ENCODE measurements at regions not wholly inside any gene's neighbourhood (a gene's known extent, or its start where the extent isn't known, plus 50 kb on each side); places are given as distances from the start of the nearest gene placed in this dataset.

DNA sequence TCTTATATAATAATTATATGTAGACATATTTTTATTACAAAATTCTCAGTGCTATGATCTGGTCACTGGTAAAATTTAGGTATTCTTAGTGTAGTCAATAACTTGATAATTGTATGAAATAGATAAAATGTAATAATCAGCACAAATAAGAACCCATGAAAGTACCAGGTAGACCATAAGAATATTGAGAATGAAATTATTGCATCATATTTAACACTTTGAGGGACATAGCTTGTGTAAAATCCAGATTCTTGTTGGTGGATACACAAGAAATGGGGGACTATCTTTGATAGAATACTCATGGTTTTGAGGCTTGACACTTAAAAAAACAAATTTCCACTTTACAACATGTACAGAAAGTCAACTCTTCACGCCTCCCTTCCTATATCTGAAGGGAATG is 898.8 kb upstream of the DDX18 start:
- intact Hi-C loops (cut with micrococcal nuclease) (no loop called here), dilution Hi-C loops (cut with HindIII; ENCODE audit: low sequenced_read_pairs, unreplicated experiment) (no loop called here), in situ Hi-C loops (cut with MboI; ENCODE audit: low sequenced_read_pairs) (no loop called here)
- TF ChIP-seq MAZ (IDR thresholded peaks at IDR 0.05; ENCODE audit: borderline replicate concordance, low read depth, low read length), result no peak
- no peak for TF ChIP-seq FOS (IDR thresholded peaks at IDR 0.05; ENCODE audit: low read depth, low read length)
- TF ChIP-seq RFX5 (IDR thresholded peaks at IDR 0.05; ENCODE audit: low read depth, low read length), result no peak
- peak; percentile 53 for TF ChIP-seq CEBPB (IDR thresholded peaks at IDR 0.05; ENCODE audit: low read depth, low read length)
- no peak for TF ChIP-seq BHLHE40 (IDR thresholded peaks at IDR 0.05; ENCODE audit: low read depth, low read length)
- POLR2A ChIA-PET (ENCODE audit: unreplicated experiment), result no interaction called here
- no peak overlapping the region for H3K23ac ChIP-seq (ENCODE audit: low read depth, low read length)
- H2BK15ac ChIP-seq (ENCODE audit: low read depth, low read length), result no peak overlapping the region
- CTCF ChIA-PET, result no interaction called here
- H2BK120ac ChIP-seq (ENCODE audit: low read depth, low read length), result no peak overlapping the region
- no peaks in the 10 kb centered on the region for H3K79me1 ChIP-seq (ENCODE audit: low read depth in 1 of 2, low read length in 2 of 2)
- no peak overlapping the region for H3K18ac ChIP-seq (ENCODE audit: low read depth, low read length)
- no peak overlapping the region for H2AK5ac ChIP-seq (ENCODE audit: low read depth, low read length)
- H3K4me3 ChIP-seq (ENCODE audit: insufficient read depth, low read depth, low read length), result no peak overlapping the region
- no peaks in the 10 kb centered on the region for H3K27me3 ChIP-seq (ENCODE audit: control insufficient read depth, insufficient read depth, low read length)
- no peak overlapping the region for H2BK20ac ChIP-seq (ENCODE audit: low read depth, low read length)
- H3K56ac ChIP-seq (ENCODE audit: extremely low read depth, insufficient read depth, low read length), result no peak overlapping the region
- no peak overlapping the region for H4K91ac ChIP-seq (ENCODE audit: insufficient read depth, low read depth, low read length)
- no peak overlapping the region for H3K4ac ChIP-seq (ENCODE audit: low read depth, low read length)
- H3K36me3 ChIP-seq (ENCODE audit: control insufficient read depth, insufficient read depth, low read length), result no peaks in the 10 kb centered on the region
- no peak overlapping the region for H3K27ac ChIP-seq (ENCODE audit: insufficient read depth, low read length)
- H3K4me1 ChIP-seq (ENCODE audit: control insufficient read depth, insufficient read depth, low read length), result no peaks in the 10 kb centered on the region
- H4K20me1 ChIP-seq (ENCODE audit: insufficient read depth, low read length), result no peaks in the 10 kb centered on the region
- H4K5ac ChIP-seq (ENCODE audit: low read depth, low read length), result no peak overlapping the region
- H3K4me2 ChIP-seq (ENCODE audit: low read depth, low read length), result no peak overlapping the region
- H3K14ac ChIP-seq (replicated peaks; ENCODE audit: low read depth, low read length), result no peak overlapping the region
- DNase-seq (no peak), ATAC-seq (ENCODE audit: low read depth) (no peak)
- WGBS, 2 experiments (ENCODE audit: extremely low coverage in 2 of 2, insufficient read length in 1 of 2), result no CpG with 5 or more reads among the region's 1 CpG
- H3K9me3 ChIP-seq (ENCODE audit: control insufficient read depth, insufficient read depth, low read length), result peaks cover 4% of the 10 kb centered on the region
- no peak overlapping the region for H2AK9ac ChIP-seq (replicated peaks; ENCODE audit: low read depth, low read length, poor library complexity)
- H2AFZ ChIP-seq (replicated peaks; ENCODE audit: low read length, poor library complexity), result no peak overlapping the region
- BruUV-seq (replicated peaks), result no TSS peak
- no peaks in the 10 kb centered on the region for H3K9me1 ChIP-seq (ENCODE audit: insufficient read depth, low read length)
- H3K9ac ChIP-seq (ENCODE audit: low read depth, low read length), result no peak overlapping the region
- H4K8ac ChIP-seq (ENCODE audit: low read depth in 2 of 2, low read length in 2 of 2), result no peak overlapping the region
- H2BK5ac ChIP-seq (ENCODE audit: low read depth, low read length, poor library complexity, severe bottlenecking), result no peak overlapping the region
